Tibial nerve (tissue), 4 donors: ENCODE measurements at regions not wholly inside any gene's neighbourhood (a gene's known extent, or its start where the extent isn't known, plus 50 kb on each side); places are given as distances from the start of the nearest gene placed in this dataset.

Experiments used
- CTCF ChIP-seq, 5 experiments: fragments of 200-600 bp in 3 of 5; fragments of 450-650 bp in 2 of 5; sonication (generic) in 3 of 5; IDR thresholded peaks; one replicate each; pipeline ENCODE4 v1.5.1; 2016 to 2019; ENCODE audit warnings: antibody characterized with exemption in 5 of 5, mild to moderate bottlenecking in 3 of 5, moderate library complexity in 2 of 5
- EP300 ChIP-seq, 2 donors: sonication (generic); formaldehyde crosslinking; IDR thresholded peaks; one replicate each; pipeline ENCODE4 v1.6.1; 2017; ENCODE audit warnings: antibody characterized with exemption in 2 of 2, mild to moderate bottlenecking in 1 of 2
- POLR2A ChIP-seq, 2 donors: fragments of 450-650 bp; IDR thresholded peaks; one replicate each; pipeline ENCODE4 v1.6.1; 2017; ENCODE audit warnings: antibody characterized with exemption in 2 of 2, mild to moderate bottlenecking in 2 of 2, moderate library complexity in 2 of 2

DNA sequence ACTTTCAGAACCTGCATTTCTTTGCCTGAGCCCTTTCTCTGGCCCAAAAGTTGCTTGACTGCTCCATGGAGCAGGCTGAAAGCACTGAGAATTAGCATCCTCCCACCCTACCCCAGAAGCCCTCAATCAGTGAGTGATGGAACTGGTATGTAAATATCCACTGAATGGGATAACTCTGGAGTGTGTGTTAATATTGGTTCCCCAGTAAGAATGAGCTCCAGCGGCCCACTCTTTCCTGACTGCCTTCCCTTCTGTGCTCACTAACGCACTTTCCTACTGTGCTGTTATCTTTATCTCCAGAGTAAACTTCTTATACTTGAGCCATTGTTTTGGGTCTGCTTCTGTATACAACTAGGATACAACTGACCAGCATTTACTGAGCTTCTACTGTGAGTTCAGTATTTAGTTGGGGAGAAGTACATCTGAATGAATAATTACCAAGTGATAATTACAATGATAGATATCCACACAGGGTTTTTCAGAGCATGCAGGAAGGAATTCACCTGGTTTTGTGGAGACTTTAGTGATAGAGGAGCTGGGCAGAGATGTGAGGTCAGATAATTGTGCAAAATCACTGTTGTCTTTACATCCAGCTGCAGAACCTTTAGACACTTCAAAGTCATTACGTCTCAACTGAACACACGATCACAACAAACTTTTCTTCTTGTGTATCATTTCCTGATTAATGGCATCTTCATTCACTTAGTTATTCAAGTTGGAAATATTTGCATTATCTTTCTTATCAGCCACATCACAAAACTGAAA is 149.2 kb upstream of the BTG1 start:
- no peak for TF ChIP-seq CTCF (IDR thresholded peaks at IDR 0.05)
- no peak for TF ChIP-seq POLR2A (IDR thresholded peaks at IDR 0.05)
- TF ChIP-seq EP300 (IDR thresholded peaks at IDR 0.05): no peak
